GM12865 (cell line): ENCODE measurements at regions not wholly inside any gene's neighbourhood (a gene's known extent, or its start where the extent isn't known, plus 50 kb on each side); places are given as distances from the start of the nearest gene placed in this dataset.

ENCODE experiments used
- DNase-seq: peaks from one replicate; pipeline ENCODE4 v3.0.0; 2010; ENCODE audit warnings: low read depth
- H3K4me3 ChIP-seq: 2 replicates; pipeline ENCODE4 v1.5.1; 2011; ENCODE audit warnings: mild to moderate bottlenecking, low read depth, low read length, control low read depth
- TF ChIP-seq, protein P1 (sequence below): IDR thresholded peaks from 2 replicates; pipeline ENCODE4 v1.5.1; 2011; ENCODE audit warnings: low read length, control low read depth, low read depth, inconsistent platforms; ENCODE audit not compliant: insufficient read depth; ENCODE audit errors: missing control alignments

DNA sequence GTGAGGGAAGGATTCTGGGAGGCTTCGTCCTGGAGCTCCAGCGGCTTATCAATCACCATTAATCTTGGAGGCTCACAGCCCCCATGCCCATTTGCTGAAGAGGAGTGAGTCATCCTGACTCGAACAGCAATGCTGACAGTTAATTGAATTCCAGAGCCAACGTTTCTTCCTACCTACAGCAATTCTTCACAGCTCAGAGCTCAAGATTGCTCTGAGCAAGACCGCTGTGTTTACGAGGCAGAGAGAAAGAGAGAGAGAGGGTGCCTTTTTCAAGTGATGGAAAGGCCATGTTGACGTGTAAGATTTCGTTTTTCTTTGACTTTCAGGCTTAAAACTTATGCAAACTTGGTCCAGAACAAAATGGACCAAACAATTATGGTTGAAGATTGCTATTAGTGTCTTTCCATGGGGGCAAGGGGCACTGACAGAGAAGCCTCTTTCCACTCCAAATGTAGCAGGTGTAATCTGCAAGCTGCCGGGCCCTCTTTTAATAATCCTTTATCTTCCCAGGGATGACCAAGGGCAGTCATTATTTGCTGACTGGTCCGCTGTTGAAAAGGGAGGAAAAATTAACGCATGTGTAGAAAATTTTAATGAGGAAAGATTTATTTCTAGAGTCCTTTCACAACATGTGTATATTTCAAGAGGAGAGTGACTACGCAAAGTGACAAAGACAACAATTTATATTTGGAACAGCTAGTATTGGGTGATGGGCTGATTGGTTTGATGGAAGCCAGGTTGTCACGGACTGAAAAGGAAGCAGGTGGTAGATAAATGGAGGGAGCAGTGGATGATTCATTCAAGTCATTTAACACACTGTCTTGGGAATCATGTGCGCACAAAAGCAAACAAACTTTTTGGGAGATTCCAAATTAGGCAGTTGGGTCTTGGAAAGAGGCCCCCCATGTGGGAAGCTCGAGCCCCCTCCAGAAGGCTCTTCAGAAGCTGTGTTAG lies 136.1 kb upstream of the IRF2BP2 start:
- TF ChIP-seq, protein P1, sequence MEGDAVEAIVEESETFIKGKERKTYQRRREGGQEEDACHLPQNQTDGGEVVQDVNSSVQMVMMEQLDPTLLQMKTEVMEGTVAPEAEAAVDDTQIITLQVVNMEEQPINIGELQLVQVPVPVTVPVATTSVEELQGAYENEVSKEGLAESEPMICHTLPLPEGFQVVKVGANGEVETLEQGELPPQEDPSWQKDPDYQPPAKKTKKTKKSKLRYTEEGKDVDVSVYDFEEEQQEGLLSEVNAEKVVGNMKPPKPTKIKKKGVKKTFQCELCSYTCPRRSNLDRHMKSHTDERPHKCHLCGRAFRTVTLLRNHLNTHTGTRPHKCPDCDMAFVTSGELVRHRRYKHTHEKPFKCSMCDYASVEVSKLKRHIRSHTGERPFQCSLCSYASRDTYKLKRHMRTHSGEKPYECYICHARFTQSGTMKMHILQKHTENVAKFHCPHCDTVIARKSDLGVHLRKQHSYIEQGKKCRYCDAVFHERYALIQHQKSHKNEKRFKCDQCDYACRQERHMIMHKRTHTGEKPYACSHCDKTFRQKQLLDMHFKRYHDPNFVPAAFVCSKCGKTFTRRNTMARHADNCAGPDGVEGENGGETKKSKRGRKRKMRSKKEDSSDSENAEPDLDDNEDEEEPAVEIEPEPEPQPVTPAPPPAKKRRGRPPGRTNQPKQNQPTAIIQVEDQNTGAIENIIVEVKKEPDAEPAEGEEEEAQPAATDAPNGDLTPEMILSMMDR = no peak
- no peak for DNase-seq
- H3K4me3 ChIP-seq = no peak overlapping the region

DNA sequence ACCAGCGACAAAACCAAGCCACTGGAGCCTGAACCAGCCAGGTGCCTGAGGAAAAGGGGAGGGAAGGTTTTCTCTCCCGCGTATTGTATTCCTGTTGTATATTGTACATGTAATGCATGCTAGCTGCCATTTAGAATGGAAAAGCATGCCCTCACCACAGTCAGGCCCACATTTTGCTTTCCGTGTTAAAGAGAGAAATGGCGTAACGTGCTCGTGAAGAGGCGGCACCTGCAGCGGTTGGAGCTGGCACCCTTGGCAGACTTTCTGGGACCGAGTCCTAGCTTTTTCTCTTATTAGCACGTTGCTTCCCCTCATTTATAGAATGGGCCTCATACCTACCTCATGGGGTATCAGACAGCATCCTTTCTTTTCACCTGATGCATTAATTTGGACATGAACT lies 135.3 kb upstream of the IRF2BP2 start:
- no peak for DNase-seq
- no peak overlapping the region for H3K4me3 ChIP-seq
- TF ChIP-seq, protein P1 = no peak

- no peak overlapping the region for H3K4me3 ChIP-seq
- TF ChIP-seq, protein P1 = no peak
- DNase-seq = no peak
Measured at GRCh38 chr1:234743791-234744611, 134.0 kb upstream of the IRF2BP2 start.

GRCh38 chr1:234742622-234743021 lies 132.6 kb upstream of the IRF2BP2 start:
- TF ChIP-seq, protein P1 = no peak
- no peak overlapping the region for H3K4me3 ChIP-seq
- DNase-seq = no peak

DNA sequence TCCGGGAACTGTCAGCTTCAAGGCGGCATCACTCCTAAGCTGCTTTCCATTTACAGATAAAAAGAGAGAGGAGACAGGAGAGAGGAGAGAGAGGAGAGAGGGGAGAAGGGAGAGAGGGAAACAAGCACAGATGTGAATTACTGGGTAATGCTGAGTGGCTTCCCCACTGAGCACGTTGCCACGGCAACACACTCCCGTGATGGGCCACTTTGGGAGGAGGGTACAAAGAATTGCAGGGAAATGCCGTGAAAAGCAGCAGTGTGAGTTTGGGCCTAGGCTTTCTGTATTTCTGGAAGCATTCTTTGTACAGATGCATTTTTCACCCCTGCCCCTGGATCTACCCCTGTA lies 128.0 kb upstream of the IRF2BP2 start:
- no peak for DNase-seq
- no peak overlapping the region for H3K4me3 ChIP-seq
- TF ChIP-seq, protein P1 = no peak

DNA sequence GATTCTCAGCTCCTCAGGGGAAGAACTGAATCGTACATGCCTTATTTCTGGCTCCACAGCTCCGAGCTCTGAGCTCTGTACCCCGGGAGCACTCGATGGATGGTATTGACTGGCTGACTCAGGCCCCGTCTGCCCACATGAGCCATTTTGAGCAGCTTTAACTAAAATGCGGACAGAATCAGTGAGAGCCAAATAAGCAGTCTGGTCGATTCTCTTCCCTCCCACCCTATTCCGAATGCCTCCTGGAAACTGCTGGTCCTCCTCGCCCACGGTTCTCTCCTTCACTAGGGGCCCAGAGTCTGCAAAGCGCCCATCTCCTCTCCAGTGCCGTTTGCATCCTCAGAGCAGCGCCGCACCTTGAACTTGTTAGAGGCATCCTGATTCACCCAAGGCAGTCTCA lies 125.9 kb upstream of the IRF2BP2 start:
- DNase-seq = no peak
- no peak overlapping the region for H3K4me3 ChIP-seq
- TF ChIP-seq, protein P1 = no peak
